ENCODE measurements at regions not wholly inside any gene's neighbourhood (a gene's known extent, or its start where the extent isn't known, plus 50 kb on each side); places are given as distances from the start of the nearest gene placed in this dataset.

- TF ChIP-seq PRDM10 (tag by site-specific recombination; IDR thresholded peaks at IDR 0.05) (no peak), ZNF639 (tag by site-specific recombination; IDR thresholded peaks at IDR 0.05) (no peak), BCL11B (tag by site-specific recombination; IDR thresholded peaks at IDR 0.05; ENCODE audit: low read depth) (no peak), CTCF (tag by site-specific recombination; IDR thresholded peaks at IDR 0.05) (no peak), ATF2 (tag by site-specific recombination; IDR thresholded peaks at IDR 0.05; ENCODE audit: low read depth) (no peak), ZBTB21 (tag by site-specific recombination; IDR thresholded peaks at IDR 0.05) (no peak), ZNF132 (tag by site-specific recombination; IDR thresholded peaks at IDR 0.05; ENCODE audit: borderline replicate concordance) (no peak), HOXD13 (CRISPR knock-in tag; IDR thresholded peaks at IDR 0.05; ENCODE audit: borderline replicate concordance) (no peak), ZFP41 (tag by site-specific recombination; IDR thresholded peaks at IDR 0.05; ENCODE audit: borderline replicate concordance) (no peak), ZNF354C (tag by site-specific recombination; IDR thresholded peaks at IDR 0.05; ENCODE audit: borderline replicate concordance, low read depth) (no peak), ZXDB (tag by site-specific recombination; IDR thresholded peaks at IDR 0.05) (no peak)
Measured at GRCh38 chr3:164673738-164674137, 404.6 kb downstream of the SI start.

All from HEK293 (cell line).